T-cell (primary cell): ENCODE measurements at regions not wholly inside any gene's neighbourhood (a gene's known extent, or its start where the extent isn't known, plus 50 kb on each side); places are given as distances from the start of the nearest gene placed in this dataset.

Source experiments
- ATAC-seq, 4 experiments: fragments of 200-7000 bp in 3 of 4; fragments of 150-1000 bp in 1 of 4; cut with Tn5 transposase; replicated peaks in 1 of 4; 1 replicate in 3 of 4; 2 replicates in 1 of 4; pipeline ENCODE4 v1.10.0; 2021; ENCODE audit warnings: moderate library complexity in 3 of 4, mild to moderate bottlenecking in 2 of 4, moderate number of reproducible peaks in 1 of 4
- CTCF ChIA-PET, 2 donors: fragments of 300-600 bp; sonication (Branson Sonifier 250); formaldehyde crosslinking; loops; one replicate each; lab custom pipeline; 2022; ENCODE audit warnings: antibody characterized with exemption in 2 of 2; lab: Charles Lee
- POLR2A ChIA-PET, 2 donors: fragments of 300-600 bp; sonication (Branson Sonifier 250); formaldehyde crosslinking; loops; one replicate each; lab custom pipeline; 2022; ENCODE audit warnings: antibody characterized with exemption in 2 of 2; lab: Charles Lee
- DNase-seq, 35 experiments: peaks; one replicate each; pipeline versions ENCODE4 v3.0.0 to v3.0.0-alpha.2; 2013 to 2023
- H3K27ac ChIP-seq: one replicate; pipeline ENCODE4 v1.5.1; 2013; ENCODE audit warnings: low read length
- H3K27me3 ChIP-seq, 2 experiments: replicated peaks in 1 of 2; 1 replicate in 1 of 2; 2 replicates in 1 of 2; pipeline versions ENCODE4 v1.6.1 to v1.7.0; 2013; ENCODE audit warnings: low read length in 1 of 2, mixed read lengths in 1 of 2; ENCODE audit not compliant: control insufficient read depth in 2 of 2, insufficient read depth in 2 of 2; ENCODE audit errors: extremely low read depth in 1 of 2
- H3K36me3 ChIP-seq, 2 donors: 1 replicate in 1 of 2; 2 replicates in 1 of 2; pipeline versions ENCODE4 v1.6.1 to v1.7.0; 2013; ENCODE audit warnings: low read length in 1 of 2; ENCODE audit not compliant: control insufficient read depth in 2 of 2, insufficient read depth in 1 of 2; ENCODE audit errors: extremely low read depth in 1 of 2
- H3K4me1 ChIP-seq, 2 experiments: 1 replicate in 1 of 2; 2 replicates in 1 of 2; pipeline versions ENCODE4 v1.6.1 to v1.7.0; 2013; ENCODE audit warnings: low read length in 2 of 2, mixed read lengths in 1 of 2; ENCODE audit not compliant: insufficient read depth in 2 of 2, control insufficient read depth in 1 of 2; ENCODE audit errors: extremely low read depth in 1 of 2
- H3K4me3 ChIP-seq, 2 donors: 1 replicate in 1 of 2; 2 replicates in 1 of 2; pipeline versions ENCODE4 v1.5.1 to v1.7.0; 2013; ENCODE audit warnings: mild to moderate bottlenecking in 2 of 2, low read length in 1 of 2, moderate library complexity in 1 of 2; ENCODE audit not compliant: control insufficient read depth in 1 of 2; ENCODE audit errors: extremely low read depth in 1 of 2
- H3K9me3 ChIP-seq: 2 replicates; pipeline ENCODE4 v1.7.0; 2013
- H3K27ac Mint-ChIP-seq, 2 donors: one replicate each; pipeline ENCODE4 v1.8.0; 2020 to 2021; ENCODE audit warnings: mild to moderate bottlenecking in 2 of 2, mixed read lengths in 2 of 2
- H3K27me3 Mint-ChIP-seq, 2 donors: one replicate each; pipeline ENCODE4 v1.8.0; 2021 to 2022; ENCODE audit warnings: mixed read lengths in 2 of 2
- H3K36me3 Mint-ChIP-seq: one replicate; pipeline ENCODE4 v1.8.0; 2021; ENCODE audit warnings: mixed read lengths
- H3K4me1 Mint-ChIP-seq, 3 donors: one replicate each; pipeline ENCODE4 v1.8.0; 2020 to 2022; ENCODE audit warnings: mixed read lengths in 3 of 3, mild to moderate bottlenecking in 1 of 3
- H3K4me3 Mint-ChIP-seq, 3 donors: one replicate each; pipeline ENCODE4 v1.8.0; 2020 to 2022; ENCODE audit warnings: mild to moderate bottlenecking in 3 of 3, mixed read lengths in 3 of 3, moderate library complexity in 3 of 3
- H3K9me3 Mint-ChIP-seq, 3 donors: one replicate each; pipeline ENCODE4 v1.8.0; 2020 to 2022; ENCODE audit warnings: mixed read lengths in 3 of 3
- WGBS: methylation state at CpG from one replicate; pipeline ENCODE4 v1.1.5; 2013; ENCODE audit warnings: missing lambda C conversion rate; ENCODE audit not compliant: insufficient coverage; 5-methylcytosine and 5-hydroxymethylcytosine counted together

DNA sequence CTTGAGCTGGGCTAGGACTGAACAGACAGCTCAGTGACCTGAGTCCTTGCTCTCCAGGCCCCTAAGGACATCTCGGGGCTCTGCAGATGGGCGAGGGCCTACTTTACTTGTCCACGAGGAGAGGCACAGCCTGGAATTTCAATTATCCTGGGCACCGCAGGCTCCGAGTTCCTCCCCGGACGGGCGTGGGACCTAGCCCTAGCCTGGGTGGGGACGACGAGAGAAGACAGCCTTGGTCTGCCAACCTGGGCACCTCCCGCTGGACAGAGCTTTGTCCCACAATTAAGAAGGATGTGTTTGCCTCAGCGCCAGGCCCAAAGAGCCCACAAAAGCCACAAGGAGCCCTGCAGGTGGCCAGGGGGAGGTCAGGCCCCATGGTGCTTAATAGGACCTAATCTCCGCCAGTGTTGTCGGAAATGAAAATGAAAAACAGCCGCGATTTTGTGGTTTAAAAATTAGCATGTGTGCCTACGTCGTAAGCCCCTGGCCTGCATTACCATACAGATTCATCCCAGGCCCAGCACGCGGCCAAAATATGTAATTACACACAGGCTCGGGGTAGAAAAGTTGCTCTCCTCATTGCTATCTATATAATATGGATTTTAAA lies 51.4 kb upstream of the LHX1 start:
- H3K27me3 Mint-ChIP-seq: peaks cover 32 to 52% of the 10 kb centered on the region in 2 donors
- CTCF ChIA-PET: no interaction called here

More for the DNA sequence above, 51.4 kb upstream of the LHX1 start:
- POLR2A ChIA-PET: interaction anchor here (0.6 kb wide), 2 partner anchors 247 to 385 kb away, joined by 4 read pairs; no protein-coding TSS in a partner anchor
- no peak for DNase-seq
- H3K4me1 Mint-ChIP-seq: no peaks in the 10 kb centered on the region
- no peaks in the 10 kb centered on the region for H3K9me3 ChIP-seq
- no peak overlapping the region for H3K27ac Mint-ChIP-seq
- peaks cover 0 to 45% of the 10 kb centered on the region in 2 experiments for H3K27me3 ChIP-seq
- ATAC-seq: no peak
- H3K4me1 ChIP-seq: peaks cover 0 to 3% of the 10 kb centered on the region in 2 experiments
- no peak overlapping the region for H3K27ac ChIP-seq
- no peaks in the 10 kb centered on the region for H3K36me3 ChIP-seq
- no peak overlapping the region for H3K4me3 ChIP-seq
- no peak overlapping the region for H3K4me3 Mint-ChIP-seq
- H3K36me3 Mint-ChIP-seq: peaks cover 4% of the 10 kb centered on the region
- peaks cover 0 to 13% (median 4%) of the 10 kb centered on the region in 3 donors for H3K9me3 Mint-ChIP-seq
- WGBS: 79% methylated on average over 13 of the region's 21 CpGs
